AG09309 (cell line): ENCODE measurements at regions not wholly inside any gene's neighbourhood (a gene's known extent, or its start where the extent isn't known, plus 50 kb on each side); places are given as distances from the start of the nearest gene placed in this dataset.

ENCODE experiments used
- DNase-seq: peaks from one replicate; pipeline ENCODE4 v3.0.0-alpha.2; 2010; ENCODE audit warnings: low read depth
- H3K4me3 ChIP-seq: 2 replicates; pipeline ENCODE4 v1.5.1; 2011; ENCODE audit warnings: mild to moderate bottlenecking, low read depth, low read length, moderate library complexity; ENCODE audit not compliant: control insufficient read depth
- TF ChIP-seq, protein P1 (sequence below): IDR thresholded peaks from 2 replicates; pipeline ENCODE4 v1.5.1; 2011; ENCODE audit warnings: mild to moderate bottlenecking, low read depth, low read length, inconsistent platforms; ENCODE audit not compliant: insufficient read depth, control insufficient read depth; ENCODE audit errors: missing control alignments

DNA sequence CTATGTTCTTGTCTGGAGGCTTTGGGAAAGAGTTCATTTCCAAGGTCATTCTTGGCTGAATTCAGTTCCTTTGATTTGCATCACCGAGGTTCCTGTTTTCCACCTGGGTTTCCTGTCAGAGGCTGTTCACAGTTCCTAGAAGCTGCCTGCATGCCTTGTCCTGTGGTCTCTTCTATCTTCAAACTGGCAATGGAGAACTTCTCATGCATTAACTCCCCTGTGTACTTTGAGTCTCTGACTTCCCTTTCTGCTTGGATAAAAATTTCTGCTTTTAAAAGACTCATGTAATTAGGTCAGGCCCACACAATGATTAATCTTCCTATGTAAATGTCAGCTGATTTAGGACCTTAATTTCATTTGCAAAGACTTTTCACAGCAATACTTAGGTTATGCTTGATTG lies 499.3 kb upstream of the FANCL start:
- H3K4me3 ChIP-seq: no peak overlapping the region
- no peak for DNase-seq
- TF ChIP-seq, protein P1, sequence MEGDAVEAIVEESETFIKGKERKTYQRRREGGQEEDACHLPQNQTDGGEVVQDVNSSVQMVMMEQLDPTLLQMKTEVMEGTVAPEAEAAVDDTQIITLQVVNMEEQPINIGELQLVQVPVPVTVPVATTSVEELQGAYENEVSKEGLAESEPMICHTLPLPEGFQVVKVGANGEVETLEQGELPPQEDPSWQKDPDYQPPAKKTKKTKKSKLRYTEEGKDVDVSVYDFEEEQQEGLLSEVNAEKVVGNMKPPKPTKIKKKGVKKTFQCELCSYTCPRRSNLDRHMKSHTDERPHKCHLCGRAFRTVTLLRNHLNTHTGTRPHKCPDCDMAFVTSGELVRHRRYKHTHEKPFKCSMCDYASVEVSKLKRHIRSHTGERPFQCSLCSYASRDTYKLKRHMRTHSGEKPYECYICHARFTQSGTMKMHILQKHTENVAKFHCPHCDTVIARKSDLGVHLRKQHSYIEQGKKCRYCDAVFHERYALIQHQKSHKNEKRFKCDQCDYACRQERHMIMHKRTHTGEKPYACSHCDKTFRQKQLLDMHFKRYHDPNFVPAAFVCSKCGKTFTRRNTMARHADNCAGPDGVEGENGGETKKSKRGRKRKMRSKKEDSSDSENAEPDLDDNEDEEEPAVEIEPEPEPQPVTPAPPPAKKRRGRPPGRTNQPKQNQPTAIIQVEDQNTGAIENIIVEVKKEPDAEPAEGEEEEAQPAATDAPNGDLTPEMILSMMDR: no peak

DNA sequence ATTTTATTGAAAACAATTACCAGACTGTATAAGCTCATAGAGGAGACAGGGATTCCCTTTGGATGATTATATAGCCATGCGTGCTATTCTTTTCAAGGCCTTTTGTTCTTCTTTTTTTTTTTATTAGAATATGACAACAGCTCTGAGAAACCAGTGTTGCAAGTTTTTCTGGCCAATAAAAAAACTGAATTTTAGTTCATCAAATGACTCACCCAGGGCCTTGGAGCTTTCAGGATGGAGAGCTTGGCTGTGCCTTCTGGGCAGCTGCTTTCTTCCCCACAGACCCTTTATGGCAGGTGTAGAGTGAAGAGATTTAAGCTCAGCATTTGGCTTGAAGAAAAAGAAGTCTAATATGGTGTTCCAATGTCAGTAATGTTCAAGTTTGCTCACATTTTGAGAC lies 497.9 kb upstream of the FANCL start:
- no peak for DNase-seq
- H3K4me3 ChIP-seq: no peak overlapping the region
- TF ChIP-seq, protein P1: no peak

DNA sequence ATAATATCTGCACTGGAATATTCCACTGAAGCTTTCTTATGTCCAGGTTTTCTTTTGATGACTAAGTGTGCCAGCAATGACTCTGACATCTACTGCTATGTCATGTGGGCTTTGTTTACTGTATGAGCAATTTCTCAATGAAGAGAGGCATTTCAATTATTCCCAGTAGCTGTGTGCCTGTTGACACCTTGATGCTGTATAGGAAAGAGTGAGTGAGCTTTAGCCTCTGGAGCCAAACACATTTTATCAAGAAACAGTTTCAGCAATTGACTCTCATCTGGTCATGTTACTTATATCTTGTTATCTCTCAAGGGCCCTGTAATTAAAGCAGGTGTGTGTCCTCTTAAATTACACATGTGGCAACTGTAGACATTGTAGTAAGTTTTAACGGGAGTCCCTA lies 493.2 kb upstream of the FANCL start:
- no peak overlapping the region for H3K4me3 ChIP-seq
- TF ChIP-seq, protein P1: no peak
- DNase-seq: no peak

DNA sequence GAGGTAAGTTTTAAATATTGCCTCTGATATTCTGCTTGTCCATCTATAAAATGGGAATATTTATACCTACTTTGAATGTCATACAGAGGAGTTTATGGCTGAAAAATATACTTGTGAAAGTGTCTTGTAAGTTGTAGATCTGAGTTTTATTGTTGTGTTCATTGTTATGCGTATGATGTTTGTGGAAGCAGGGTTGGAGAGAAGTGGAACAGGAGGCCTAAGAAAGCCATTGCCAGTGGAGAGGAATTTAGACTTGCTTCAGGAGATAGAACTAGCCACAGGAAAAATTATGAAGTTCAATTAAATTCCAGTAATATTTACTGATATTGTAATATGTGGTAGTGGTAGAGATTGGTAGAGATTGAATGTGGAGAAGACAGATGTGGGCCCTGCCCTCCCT lies 491.9 kb upstream of the FANCL start:
- DNase-seq: no peak
- H3K4me3 ChIP-seq: no peak overlapping the region
- TF ChIP-seq, protein P1: no peak

DNA sequence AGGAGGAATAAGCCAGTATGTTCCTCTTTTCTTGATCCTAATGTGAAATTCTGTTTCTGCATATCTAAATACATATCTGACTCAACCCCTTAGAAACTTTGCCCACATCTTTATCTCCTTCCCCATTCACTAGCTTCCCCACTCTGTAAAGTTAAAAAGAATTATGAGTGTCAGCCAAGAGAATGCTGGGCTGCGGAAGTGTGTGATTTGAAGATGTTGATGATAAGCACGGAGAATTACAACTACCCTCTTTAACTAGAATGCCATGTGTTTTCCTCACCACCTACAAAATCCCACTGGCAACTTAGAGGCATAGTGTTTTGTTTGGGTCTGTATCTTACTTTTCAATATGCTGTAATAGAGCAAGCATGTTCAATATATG lies 490.4 kb upstream of the FANCL start:
- no peak overlapping the region for H3K4me3 ChIP-seq
- TF ChIP-seq, protein P1: no peak

DNA sequence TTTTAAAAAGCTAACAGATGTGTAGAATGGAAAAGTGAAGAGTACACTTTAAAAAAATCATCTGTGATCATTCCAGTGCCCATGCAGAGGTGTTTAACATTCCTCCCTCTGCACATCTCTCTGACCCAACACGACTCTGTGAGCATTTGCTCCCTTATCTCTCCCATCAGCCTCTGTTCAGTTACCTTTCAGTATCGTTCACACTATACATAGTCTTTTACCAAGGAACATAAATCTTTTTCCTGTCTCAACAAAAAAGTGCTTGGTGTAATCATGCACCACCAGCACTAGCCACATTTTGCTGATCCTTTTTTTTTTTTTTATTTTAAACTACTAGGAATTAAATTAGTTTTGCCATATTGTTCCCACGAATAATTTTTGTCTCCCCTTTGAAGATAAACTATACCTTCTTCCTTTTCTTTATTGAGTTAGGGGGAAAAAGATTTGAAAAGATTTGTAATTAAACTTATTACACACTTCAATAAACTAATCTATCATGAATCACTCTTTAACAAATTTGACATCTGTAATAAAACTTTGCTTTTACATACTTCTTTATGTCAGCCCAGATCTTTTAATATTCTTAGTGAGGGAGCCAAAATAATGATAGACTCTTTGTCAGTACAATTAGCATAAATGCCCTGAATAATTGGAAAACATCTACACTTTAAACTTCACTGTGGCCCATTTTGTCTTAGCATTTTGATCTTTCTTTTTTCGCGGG lies 489.8 kb upstream of the FANCL start:
- DNase-seq: no peak
- H3K4me3 ChIP-seq: no peak overlapping the region
- TF ChIP-seq, protein P1: no peak

More for the DNA sequence above, 490.4 kb upstream of the FANCL start:
- DNase-seq: no peak
